Choroid plexus epithelial cell (primary cell): ENCODE measurements at regions not wholly inside any gene's neighbourhood (a gene's known extent, or its start where the extent isn't known, plus 50 kb on each side); places are given as distances from the start of the nearest gene placed in this dataset.
A peak's percentile ranks its signal among the peaks of the same experiment; 100 is the strongest.

Source experiments
- DNase-seq: peaks from one replicate; pipeline ENCODE4 v3.0.0-alpha.2; 2010; ENCODE audit warnings: low read depth
- H3K4me3 ChIP-seq: 2 replicates; pipeline ENCODE4 v1.5.1; 2011; ENCODE audit warnings: low read depth, mild to moderate bottlenecking, control low read depth, low read length, moderate library complexity
- TF ChIP-seq, protein P1 (sequence below): conservative IDR thresholded peaks from 2 replicates; pipeline ENCODE4 v1.5.1; 2011; ENCODE audit warnings: low read depth, mild to moderate bottlenecking, control low read depth, inconsistent platforms, low read length, moderate library complexity

DNA sequence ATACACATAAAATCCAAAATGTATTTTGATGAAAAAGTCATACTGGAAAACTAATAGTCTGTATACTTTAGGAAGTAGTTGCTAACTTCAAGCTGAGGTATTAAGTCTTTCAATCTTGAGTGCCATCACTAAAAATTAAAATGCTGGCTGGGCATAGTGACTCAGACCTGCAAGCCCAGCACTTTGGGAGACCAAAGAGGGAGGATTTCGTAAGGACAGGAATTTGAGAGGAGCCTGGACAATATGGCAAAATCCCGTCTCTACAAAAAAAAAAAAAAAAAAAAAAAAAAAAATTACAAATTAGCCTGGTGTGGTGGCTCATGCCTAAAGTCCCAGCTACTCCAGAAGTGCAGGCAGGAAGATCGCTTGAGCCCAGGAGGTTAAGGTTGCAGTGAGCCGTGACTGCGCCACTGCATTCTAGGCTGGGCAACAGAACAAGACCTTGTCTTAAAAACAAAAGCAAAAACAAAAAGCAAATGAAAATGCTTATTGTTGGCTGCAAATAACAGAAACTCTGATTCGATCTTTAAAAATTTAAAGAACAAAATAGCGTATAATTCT, 1994.2 kb upstream of the PCDH20 start:
- TF ChIP-seq, protein P1, sequence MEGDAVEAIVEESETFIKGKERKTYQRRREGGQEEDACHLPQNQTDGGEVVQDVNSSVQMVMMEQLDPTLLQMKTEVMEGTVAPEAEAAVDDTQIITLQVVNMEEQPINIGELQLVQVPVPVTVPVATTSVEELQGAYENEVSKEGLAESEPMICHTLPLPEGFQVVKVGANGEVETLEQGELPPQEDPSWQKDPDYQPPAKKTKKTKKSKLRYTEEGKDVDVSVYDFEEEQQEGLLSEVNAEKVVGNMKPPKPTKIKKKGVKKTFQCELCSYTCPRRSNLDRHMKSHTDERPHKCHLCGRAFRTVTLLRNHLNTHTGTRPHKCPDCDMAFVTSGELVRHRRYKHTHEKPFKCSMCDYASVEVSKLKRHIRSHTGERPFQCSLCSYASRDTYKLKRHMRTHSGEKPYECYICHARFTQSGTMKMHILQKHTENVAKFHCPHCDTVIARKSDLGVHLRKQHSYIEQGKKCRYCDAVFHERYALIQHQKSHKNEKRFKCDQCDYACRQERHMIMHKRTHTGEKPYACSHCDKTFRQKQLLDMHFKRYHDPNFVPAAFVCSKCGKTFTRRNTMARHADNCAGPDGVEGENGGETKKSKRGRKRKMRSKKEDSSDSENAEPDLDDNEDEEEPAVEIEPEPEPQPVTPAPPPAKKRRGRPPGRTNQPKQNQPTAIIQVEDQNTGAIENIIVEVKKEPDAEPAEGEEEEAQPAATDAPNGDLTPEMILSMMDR: no peak
- DNase-seq: no peak
- no peak overlapping the region for H3K4me3 ChIP-seq

GRCh38 chr13:63408331-63409189, 1992.9 kb upstream of the PCDH20 start:
- peak; percentile 94 for DNase-seq

GRCh38 chr13:63403733-63404132, 1988.1 kb upstream of the PCDH20 start:
- TF ChIP-seq, protein P1: no peak
- no peak overlapping the region for H3K4me3 ChIP-seq
- DNase-seq: no peak

More at GRCh38 chr13:63408331-63409189, 1992.9 kb upstream of the PCDH20 start:
- TF ChIP-seq, protein P1: no peak
- no peak overlapping the region for H3K4me3 ChIP-seq

- no peak overlapping the region for H3K4me3 ChIP-seq
- TF ChIP-seq, protein P1: no peak
- no peak for DNase-seq
Measured at GRCh38 chr13:63396746-63397145, 1981.1 kb upstream of the PCDH20 start.

DNA sequence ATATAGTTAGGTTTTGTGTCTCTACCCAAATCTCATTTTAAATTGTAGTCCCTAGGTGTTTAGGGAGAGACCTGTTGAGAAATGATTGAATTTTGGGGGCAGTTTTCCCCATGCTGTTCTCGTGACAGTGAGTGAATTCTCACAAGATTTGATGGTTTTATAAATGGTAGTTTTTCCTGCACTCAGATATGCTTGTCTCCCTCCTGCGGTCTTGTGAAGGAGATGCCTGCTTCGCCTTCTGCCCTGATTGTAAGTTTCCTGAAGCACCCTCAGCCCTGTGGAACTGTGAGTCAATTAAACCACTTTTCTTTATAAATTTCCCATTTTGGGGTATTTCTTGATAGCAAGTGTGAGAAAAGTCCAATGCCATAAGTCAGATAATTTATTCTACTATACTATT, 1977.5 kb upstream of the PCDH20 start:
- TF ChIP-seq, protein P1: peak; percentile 35
- DNase-seq: peak; percentile 36
- no peak overlapping the region for H3K4me3 ChIP-seq

DNA sequence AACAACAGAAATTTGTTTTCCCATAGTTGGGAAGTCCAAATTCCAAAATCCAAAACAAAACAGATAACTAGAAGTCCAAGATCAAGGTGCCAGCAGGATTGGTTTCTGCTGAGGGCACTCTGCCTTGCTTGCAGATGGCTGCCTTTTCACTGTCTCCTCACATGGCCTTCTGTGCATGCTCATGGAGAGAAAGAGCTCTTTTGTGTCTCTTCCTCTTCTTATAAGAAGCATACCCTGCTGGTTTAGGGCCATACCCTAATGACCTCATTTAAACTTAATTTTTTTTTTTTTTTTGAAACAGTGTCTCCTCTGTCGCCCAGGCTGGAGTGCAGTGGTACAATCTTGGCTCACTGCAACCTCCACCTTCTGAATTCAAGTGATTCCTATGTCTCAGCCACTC, 1974.1 kb upstream of the PCDH20 start:
- H3K4me3 ChIP-seq: no peak overlapping the region
- TF ChIP-seq, protein P1: no peak

More for the DNA sequence above, 1974.1 kb upstream of the PCDH20 start:
- DNase-seq: no peak
